WTC11 (cell line): ENCODE measurements at regions not wholly inside any gene's neighbourhood (a gene's known extent, or its start where the extent isn't known, plus 50 kb on each side); places are given as distances from the start of the nearest gene placed in this dataset.

ENCODE experiments used
- FOXK1 ChIP-seq: sonication (generic); formaldehyde crosslinking; IDR thresholded peaks from 2 replicates; pipeline ENCODE4 v1.8.0; 2022; ENCODE audit warnings: mild to moderate bottlenecking, moderate library complexity, missing genetic modification reagents
- TF ChIP-seq, protein P1 (sequence below): fragments of 200-600 bp; IDR thresholded peaks from 2 replicates; pipeline ENCODE4 v1.8.0; 2022; ENCODE audit warnings: antibody characterized with exemption
- TF ChIP-seq, protein P2 (sequence below): fragments of 250-450 bp; sonication (Bioruptor Pico); IDR thresholded peaks from 2 replicates; pipeline ENCODE4 v1.9.0; 2021; ENCODE audit warnings: moderate library complexity, mild to moderate bottlenecking, inconsistent platforms, borderline replicate concordance

DNA sequence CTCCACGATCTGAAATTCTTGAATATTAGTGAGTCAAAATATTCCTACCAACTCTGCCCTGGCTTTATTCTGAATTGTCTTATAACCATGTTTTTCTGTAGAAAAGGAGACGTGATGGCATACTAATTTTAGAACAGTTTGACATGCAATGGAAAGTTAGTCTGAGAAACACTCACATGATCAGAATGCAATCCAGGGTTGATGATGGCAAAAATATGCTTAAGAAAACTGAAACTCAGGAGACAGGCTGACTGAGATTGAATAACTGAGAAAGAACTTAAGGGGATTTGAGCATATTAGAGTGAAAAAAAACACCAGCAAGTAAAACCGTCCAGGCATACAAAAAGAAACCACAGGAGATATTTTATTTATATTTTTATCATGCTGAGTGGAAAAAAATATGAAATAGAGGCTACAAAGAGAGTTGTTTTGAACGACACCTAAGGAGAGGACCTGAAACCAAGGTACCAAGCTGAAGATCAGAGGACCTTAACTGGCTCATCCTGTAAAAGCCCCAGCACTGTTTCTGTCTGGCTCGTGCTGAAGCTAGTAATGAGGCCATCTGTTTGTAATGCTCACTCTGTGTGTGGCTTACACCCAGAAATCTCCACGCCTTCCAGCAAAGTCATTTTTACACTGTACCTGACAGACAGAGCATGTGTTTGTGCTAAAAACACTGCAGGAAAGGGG is 437.2 kb upstream of the PKDCC start:
- TF ChIP-seq, protein P1, sequence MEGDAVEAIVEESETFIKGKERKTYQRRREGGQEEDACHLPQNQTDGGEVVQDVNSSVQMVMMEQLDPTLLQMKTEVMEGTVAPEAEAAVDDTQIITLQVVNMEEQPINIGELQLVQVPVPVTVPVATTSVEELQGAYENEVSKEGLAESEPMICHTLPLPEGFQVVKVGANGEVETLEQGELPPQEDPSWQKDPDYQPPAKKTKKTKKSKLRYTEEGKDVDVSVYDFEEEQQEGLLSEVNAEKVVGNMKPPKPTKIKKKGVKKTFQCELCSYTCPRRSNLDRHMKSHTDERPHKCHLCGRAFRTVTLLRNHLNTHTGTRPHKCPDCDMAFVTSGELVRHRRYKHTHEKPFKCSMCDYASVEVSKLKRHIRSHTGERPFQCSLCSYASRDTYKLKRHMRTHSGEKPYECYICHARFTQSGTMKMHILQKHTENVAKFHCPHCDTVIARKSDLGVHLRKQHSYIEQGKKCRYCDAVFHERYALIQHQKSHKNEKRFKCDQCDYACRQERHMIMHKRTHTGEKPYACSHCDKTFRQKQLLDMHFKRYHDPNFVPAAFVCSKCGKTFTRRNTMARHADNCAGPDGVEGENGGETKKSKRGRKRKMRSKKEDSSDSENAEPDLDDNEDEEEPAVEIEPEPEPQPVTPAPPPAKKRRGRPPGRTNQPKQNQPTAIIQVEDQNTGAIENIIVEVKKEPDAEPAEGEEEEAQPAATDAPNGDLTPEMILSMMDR: no peak
- TF ChIP-seq, protein P2, sequence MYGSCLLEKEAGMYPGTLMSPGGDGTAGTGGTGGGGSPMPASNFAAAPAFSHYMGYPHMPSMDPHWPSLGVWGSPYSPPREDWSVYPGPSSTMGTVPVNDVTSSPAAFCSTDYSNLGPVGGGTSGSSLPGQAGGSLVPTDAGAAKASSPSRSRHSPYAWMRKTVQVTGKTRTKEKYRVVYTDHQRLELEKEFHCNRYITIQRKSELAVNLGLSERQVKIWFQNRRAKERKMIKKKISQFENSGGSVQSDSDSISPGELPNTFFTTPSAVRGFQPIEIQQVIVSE (CRISPR knock-in tag): no peak
- TF ChIP-seq FOXK1 (CRISPR knock-in tag): no peak
